GM19452 (cell line): ENCODE measurements at regions not wholly inside any gene's neighbourhood (a gene's known extent, or its start where the extent isn't known, plus 50 kb on each side); places are given as distances from the start of the nearest gene placed in this dataset.
"Not testable (repeated sequence)": the region's sequence is repeated elsewhere in the genome, so short reads cannot be mapped to it uniquely, and the experiment has no call there.

Experiments used
- ATAC-seq: cut with Tn5 transposase; IDR thresholded peaks from one replicate; pipeline ENCODE4 v1.9.1; 2021; ENCODE audit not compliant: unreplicated experiment

DNA sequence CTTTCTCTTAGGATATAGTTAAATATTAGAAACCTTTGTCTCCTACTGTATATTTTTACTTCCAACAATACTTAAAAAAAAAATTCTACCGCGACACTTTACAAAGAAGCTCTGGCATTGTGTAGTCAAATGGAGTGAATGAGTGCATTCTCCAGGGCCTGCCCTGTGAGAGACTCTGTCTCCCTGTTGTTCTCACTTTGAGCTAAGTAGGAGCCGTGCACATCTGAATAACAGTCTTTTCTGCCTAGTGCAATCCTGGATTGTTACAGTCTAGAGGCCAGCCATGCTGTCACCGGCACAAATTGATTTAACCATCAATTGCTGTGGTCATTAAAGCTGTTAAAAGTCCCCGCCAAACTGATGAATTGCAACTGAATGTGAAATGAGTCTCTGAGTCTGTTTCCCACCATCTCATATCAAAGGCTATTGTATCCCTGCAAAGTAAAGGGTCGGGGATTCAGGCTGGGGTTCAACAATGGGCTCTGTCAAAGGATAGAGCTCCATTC, 156.0 kb downstream of the RFPL4B start:
- ATAC-seq = no peak

DNA sequence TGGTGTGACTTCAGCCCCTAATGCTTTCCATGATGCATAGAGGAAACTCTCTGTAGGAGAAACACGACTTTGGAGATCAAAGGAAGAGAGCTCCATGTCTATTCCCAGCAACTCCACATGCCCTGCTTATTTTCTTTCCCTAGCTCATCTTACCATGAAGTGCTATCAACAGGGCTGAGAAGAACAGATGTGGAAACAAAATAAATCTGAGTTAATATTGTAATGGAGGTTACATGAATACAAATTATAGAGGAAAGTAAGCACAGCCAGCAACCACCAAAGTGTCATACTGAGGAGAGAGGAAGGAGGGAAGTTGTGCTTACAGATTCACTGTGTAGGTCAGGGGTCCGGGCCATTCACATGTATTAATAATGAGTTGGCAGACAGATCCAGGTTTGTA, 157.5 kb downstream of the RFPL4B start:
- ATAC-seq = no peak

DNA sequence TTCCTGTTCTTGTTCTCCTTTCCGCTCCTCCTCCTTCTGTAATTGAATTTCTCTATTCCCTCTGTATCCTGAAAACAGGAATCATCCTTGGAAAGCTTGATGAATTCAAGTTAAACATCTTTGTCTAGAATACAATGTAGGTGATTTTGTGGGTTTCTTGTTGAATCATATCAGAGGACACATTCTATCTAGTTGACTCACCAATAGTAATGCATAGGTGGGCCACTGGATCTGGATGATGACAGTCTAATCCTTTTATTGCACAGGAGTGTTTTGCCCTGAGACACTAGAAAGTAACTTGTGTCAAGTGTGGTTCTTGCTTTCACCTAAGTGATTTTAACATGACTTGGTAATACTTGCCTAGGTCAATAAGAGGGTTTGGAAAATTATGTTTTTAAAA, 164.3 kb downstream of the RFPL4B start:
- no peak for ATAC-seq

DNA sequence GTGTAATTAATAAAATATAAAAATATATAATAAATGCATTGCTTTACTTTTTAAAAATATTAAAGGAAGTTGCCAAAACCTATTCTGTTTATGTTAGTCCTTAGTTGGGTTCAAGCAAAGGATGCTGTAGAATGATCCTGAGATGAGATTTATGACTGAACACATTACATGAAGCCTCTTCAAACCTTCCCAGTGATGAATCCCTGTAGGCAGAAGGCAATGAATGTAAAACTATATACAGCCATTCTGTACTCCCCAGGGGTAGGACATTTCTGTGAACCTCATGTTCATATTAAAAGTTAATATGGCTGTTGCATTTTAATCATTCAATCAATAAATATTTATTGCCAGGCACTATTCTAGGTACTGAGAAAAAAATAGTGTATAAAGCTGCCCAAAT, 166.0 kb downstream of the RFPL4B start:
- no peak for ATAC-seq

DNA sequence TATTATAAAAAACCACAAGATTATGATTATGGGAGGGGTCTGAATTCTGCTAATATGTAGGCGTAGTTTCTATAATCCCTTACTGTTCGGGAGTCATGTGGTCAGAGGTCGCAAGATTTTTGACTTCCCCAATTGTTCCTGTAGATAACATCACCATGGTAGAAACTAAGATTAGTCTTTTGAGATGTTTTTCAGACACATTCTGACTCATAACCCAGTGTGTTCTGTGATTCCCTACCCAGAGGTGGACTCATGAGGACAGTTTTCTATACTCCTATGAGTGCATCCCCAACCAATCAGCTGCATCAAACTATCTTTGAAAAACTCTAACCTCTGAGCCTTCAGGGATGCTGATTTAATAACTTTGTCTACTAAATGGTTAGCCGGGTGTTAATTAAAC, 175.5 kb downstream of the RFPL4B start:
- ATAC-seq = no peak

DNA sequence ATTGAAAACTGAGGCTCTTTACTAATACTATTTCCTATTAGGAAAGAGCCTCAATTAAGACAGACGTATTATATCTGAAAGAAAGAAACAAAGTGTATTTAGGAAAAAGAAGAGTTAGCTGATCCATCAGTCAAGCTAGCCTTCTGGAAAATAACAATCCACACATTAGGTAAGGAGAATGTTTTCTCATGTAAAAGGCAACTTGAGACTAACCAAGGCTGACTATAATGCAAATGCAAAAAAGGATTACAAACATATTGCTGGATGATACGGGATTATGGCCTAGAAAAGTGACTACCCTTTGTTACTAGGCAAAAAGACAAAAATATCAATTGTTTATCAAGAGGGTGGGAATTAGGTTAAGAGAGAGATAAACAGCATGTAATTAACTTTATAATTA, 176.9 kb downstream of the RFPL4B start:
- ATAC-seq = no peak

DNA sequence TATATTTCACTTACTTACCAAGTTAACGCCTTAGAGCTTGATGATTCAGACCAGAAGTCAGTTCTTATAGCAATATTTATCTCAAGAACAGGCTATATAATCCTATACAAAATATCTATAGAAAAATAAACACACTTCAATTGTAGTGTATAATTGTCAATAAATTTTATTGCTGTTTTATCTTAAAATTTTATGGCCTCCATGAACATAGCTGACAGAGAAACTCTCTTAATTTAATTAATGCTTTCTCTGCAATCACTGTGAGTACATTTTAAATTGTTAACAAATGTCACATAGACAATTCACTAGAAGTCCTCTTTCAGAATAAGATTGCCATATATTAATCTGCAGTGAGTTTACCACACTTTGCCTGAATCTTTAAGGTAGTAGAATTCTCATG, 178.6 kb downstream of the RFPL4B start:
- ATAC-seq = no peak

DNA sequence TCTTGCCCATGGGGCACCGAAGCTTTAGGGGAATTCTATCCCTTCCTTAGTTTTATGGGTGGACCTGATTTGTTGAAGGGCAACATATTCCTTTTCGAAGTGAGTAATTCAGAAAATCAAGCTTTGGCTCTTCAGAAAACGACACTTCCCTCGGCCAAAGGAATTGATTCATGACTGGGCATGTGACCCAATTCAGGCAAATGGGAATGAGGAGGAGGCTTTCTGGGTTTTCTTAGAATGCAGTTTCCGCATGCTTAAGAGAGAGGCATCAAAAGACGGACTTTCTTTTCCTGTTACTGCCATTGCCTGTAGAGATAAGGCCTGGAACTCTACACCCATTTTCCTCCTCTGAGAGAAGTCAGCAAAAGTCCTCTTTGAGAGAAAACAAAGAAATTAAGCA, 179.5 kb downstream of the RFPL4B start:
- ATAC-seq = no peak

DNA sequence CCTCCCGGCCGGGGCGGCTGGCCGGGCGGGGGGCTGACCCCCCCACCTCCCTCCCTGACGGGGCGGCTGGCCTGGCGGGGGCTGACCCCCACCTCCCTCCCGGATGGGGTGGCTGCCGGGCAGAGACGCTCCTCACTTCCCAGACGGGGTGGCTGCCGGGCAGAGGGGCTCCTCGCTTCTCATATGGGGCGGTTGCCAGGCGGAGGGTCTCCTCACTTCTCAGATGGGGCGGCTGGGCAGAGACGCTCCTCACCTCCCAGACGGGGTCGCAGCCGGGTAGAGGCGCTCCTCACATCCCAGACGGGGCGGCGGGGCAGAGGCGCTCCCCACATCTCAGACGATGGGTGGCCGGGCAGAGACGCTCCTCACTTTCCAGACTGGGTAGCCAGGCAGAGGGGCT, 181.2 kb downstream of the RFPL4B start:
- not testable (repeated sequence) for ATAC-seq

DNA sequence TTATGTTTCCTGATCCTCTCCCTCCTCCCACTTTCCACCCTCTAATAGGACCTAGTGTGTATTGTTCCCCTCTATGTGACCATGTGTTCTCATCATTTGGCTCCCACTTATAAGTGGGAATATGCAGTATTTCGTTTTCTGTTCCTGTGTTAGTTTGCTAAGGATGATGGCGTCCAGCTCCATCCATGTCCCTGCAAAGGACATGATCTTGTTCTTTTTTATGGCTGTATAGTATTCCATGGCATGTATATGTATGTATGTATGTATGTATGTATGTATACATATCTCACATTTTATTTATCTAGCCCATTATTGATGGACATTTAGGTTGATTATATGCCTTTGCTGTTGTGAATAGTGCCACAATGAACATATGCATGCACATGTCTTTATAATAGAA, 188.7 kb downstream of the RFPL4B start:
- no peak for ATAC-seq

DNA sequence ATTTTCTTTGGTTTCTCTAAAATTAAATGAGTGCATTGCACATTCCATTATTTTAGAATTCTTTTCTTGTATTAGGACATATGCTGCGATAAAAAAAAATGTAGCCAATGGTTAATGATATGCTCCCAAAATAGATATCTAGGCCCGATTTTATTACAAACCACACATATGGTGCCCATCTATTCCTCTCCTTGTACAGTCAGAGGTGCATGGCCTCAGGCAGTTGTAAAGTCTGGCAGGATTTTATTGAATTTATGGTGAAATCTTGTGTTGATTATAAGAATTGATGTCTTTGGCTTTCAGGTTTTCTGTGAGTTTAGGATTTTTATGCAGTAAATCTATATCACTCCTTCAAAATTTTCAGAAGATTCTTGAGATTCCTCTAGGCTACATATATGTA, 192.2 kb downstream of the RFPL4B start:
- no peak for ATAC-seq

DNA sequence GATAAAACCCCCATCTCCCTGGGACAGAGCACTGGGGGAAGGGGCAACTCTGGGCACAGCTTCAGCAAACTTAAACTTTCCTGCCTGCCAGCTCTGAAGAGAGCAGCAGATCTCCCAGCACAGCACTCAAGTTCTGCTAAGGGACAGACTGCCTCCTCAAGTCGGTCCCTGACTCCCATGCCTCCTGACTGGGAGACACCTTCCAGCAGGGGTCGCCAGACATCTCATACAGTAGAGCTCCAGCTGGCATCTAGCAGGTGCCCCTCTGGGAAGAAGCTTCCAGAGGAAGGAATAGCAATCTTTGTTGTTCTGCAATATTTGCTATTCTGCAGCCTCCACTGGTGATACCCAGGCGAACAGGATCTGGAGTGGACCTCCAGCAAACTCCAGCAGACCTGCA, 194.7 kb downstream of the RFPL4B start:
- ATAC-seq = not testable (repeated sequence)

DNA sequence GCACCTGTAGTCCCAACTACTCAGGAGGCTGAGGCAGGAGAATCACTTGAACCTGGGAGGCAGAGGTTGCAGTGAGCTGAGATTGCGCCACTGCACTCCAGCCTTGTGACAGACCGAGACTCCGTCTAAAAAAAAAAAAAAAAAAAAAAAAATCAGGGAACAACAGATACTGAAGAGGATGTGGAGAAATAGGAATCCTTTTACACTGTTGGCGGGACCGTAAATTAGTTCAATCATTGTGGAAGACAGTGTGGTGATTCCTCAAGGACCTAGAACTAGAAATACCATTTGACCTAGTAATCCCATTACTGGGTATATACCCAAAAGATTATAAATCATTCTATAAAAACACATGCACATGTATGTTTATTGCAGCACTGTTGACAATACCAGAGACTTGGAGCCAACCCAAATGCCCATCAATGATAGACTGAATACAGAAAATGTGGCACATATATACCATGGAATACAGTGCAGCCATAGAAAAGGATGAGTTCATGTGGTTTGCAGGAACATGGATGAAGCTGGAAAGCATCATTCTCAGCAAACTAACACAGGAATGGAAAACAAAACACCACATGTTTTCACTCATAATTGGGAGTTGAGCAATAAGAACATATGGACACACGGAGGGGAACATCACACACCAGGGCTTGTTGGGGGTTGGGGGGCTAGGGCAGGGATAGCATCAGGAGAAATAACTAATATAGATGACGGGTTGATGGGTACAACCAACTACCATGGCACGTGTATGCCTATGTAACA, 200.4 kb downstream of the RFPL4B start:
- not testable (repeated sequence) for ATAC-seq

DNA sequence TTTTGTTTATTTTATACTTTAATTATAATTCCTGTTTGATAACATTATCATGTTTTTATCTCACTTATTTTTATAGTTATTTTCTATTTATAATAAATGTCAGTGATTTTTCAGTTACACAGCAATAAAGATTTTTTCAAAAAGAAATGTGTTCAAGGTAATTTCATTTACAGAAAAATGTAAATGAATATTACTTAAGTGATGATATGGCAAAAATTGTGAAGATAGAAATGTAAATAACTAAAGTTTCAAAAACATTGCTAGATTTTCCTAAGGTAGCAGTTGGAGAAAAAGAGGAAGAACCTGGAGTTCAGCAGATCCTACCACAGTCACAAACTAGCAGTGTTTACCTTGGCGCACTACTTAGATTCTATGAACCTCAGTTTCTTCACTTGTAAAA, 202.6 kb downstream of the RFPL4B start:
- ATAC-seq = no peak

DNA sequence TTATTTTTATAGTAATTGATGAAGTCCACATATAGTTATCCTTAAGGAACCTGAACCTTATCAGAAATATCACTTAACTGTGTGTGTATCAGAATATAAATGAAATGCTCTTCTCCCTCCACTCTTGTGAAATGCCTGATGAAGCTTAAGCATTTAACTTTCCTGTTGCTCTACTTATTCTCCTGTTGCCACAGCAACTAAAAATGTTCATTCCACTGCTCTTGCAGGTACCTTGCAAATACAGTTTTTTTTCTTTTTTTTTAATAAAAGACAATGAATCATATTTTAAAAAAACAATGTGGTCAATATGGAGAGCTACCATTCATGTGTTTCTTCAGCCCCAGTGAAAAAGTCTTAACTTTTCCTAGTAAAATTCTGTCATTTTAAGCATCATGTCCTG, 210.3 kb downstream of the RFPL4B start:
- ATAC-seq = no peak

DNA sequence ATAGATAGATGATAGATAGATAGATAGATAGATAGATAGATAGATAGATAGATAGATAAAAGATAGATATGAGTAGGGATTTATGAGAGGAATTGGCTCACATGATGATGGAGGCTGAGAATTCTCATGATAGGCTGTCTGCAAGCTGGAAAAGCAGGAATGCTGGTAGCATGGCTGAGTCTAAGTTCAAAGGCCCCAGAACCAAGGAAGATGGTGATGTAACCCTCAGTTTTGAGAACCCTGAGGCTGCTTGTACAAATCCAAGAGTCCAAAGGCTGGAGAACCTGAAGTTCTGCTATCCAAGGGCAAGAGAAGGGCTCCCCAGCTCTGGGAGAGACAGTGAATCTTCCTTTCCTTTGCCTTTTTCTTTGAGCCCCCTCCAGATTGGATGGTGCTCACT, 210.8 kb downstream of the RFPL4B start:
- no peak for ATAC-seq

DNA sequence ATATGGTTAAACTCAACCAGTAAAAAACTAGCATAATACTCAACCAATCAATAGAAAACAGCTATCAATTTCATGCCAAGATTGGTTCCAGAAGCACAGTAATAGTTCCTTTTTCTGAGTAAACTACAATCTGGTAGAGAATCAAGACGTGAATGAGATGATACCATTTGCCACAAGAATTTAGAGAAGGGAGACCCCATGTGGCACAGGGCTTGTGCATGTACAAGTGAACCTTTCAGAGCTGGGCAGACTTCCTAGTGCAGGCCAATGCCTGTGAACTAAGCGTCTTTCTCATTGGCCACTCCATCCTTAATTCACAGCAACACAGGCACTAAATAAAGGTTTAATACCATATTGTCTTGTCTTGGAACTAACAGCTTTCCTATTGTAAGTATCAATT, 213.5 kb downstream of the RFPL4B start:
- ATAC-seq = no peak

DNA sequence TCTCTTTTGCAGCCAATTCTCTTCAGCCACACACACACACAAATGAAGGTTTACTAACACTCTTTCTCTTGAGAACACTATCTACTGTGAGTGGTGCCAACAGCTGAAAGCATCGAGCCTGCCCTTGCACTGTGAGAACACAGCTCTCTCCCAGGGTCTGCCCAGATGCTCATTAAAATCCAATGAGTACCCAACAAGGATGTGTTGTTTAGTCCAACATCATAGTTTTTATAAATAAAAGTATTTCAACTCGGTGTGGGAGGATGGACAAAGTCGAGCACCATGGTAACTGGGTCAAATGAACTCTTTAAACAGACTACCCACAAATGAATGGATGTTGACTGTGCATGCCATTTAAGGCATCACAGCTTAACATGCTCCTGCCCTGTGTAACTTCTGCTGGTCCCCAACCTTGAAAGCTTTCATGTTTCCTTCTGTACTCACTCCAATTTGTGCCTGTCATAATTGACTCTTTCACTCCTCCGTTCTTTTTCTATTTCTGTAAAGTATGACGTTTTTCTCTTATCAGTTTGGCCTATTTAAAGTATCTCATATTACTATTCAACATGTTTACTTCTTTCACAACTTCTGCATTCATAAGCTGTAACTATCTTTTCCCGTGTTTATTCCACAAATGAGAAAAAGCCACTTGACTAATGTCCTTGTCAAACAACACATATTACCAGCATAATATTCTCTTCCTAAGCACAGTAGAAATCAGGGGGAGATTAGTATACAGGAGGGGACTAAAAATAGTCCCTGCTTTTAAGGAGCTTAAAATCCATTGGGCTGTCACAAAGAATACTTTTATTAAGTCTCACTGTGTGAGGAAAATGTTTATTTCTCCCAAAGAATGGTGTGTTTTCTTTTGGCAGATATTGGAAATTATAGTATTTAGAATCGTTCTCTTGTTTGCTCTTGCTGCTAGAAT, 215.4 kb downstream of the RFPL4B start:
- ATAC-seq = no peak

DNA sequence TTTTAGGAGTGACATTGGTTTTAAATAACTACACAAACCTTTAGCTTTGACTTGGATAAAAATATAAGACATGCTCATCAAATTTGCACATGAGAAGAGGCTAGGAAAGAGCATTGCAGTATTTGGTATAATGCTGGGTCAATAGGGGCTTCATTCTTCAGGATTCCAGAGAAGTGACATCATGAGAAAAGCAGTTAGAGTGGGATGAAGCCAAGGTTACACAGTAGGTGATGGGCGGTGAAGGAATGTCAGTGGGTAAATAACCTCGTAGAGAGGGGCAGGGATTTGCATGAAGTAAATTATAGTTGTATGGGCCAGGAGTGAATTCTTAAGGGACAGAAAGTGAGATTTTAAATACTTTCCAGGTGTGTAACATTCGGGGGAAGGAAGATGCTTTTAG, 216.2 kb downstream of the RFPL4B start:
- ATAC-seq = no peak

DNA sequence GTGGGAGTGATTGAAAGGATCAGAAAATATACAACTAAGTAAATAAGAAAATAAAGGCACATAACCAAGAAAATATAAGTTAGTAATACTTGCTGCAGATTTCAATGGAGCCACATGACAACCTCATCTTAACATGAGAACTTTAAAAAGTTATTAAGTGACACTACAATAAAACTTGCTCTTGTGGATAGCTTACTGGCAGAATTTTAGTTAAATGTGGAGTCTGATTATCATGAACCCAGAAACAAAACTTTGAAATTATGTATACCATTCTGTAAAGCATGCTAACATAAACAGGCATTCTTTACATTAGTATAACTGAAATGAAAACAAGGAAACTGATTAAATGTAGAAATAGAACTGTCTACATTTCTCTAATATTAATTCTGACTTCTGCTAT, 220.9 kb downstream of the RFPL4B start:
- no peak for ATAC-seq

DNA sequence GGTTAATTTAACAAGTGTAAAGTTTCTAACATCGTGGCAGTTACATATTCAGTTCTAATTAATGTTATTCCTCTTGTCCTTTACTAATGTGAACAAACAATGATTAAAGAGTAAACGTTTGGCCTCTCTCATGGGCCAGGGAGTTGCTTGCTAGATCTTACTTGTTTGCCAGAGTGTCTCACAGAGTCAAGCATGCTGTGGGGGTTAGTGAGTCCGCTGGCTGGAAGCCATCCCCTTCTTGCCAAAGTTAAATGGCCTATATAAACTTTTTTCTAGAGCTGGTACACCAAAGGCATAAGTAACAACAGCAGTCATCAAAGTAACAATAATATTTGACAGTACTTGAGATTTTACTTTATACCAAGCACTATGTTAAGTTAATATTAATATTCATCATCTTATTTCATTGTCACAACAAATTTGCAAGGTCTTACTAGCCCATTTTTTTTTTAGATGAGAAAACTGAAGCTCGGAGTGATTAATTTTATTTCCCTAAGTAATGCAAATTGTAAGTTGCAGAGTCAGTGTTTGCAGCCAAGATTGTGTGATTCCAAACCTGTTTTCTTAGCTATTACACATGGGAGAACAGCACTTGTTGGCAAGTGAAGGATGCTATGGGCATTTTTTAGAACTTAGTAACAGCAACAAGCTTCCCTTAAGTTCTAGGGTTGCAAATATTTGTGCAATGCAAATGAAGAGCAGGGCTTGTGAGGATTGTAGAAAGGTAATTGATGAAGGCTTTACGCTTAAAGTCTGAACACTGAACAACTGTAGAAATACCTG, 224.5 kb downstream of the RFPL4B start:
- no peak for ATAC-seq
